HG03066 (cell line): ENCODE measurements at regions not wholly inside any gene's neighbourhood (a gene's known extent, or its start where the extent isn't known, plus 50 kb on each side); places are given as distances from the start of the nearest gene placed in this dataset.

Source experiments
- ATAC-seq: cut with Tn5 transposase; IDR thresholded peaks from one replicate; pipeline ENCODE4 v1.9.1; 2021; ENCODE audit warnings: low read depth; ENCODE audit not compliant: unreplicated experiment

DNA sequence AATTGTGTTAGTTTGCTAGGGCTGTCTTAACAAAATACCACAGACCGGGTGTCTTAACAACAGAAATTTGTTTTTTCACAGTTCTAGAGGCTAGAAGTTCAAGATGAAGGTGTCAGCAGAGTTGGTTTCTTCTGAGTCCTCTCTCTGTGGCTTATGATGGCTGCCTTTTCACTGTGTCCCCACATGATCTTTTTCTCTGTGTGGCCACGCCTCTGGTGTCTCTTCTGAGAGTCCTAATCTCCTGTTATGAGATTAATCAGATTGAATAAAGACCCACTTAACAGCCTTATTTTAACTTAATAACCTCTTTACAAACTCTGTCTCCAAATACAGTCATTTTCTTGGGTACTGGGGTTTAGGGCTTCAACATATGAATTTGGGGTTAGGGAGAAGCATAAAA lies 561.1 kb downstream of the NR2F1-AS1 start:
- no peak for ATAC-seq

DNA sequence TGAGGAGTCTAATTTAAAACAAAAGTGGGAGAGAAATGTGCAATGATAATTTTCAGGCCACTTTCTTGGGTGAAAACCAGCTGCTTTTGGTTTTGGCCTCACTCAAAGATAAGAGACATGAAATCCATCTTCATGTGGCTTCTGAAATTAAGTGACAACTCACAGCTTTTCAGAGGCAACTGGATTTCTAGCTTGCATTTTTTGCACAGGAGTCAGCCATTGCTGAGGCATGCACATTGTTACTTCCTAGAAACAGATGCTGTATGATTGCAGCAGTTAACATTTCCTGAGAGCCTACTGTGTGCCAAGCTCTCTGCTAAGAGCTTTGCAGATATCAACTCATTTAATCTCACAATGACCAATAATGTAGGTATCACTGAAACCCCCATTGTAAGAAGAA lies 562.6 kb downstream of the NR2F1-AS1 start:
- ATAC-seq: no peak

DNA sequence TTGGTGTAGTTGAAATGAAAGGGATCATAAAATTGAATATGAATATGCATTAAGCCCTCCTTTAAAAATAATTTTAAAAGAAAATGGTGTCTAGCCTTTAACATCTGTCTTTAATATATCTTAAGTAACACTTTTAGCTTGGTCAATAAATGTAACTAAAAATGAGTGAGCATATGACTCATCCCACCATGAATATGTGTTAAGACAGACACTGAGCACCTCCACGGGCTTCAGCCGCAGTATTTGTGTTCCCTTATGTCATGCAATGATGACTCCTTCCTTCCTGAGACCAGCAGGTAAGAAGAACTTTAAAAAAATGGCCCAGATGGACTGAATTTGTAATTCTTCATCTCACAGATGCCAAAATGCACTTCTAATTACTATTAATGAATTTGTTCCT lies 563.2 kb downstream of the NR2F1-AS1 start:
- ATAC-seq: no peak

DNA sequence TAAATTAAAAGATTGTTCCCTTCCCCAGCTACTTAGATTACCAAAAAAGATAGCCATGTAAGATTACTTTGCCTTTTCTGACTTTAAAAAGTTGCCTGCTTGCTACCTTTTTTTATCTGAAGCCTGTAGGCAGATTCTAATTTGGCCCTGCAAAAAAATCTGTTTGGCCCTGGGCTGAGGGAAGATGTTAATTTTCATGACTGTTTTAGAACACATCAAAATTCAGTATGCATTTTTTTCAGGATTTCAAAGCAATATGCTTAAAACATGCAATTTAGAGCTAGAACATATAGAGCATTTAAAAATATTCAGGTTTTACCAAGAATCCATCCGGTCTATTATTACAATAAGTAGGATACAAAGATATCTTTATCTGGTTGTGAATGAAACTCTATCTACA lies 563.6 kb downstream of the NR2F1-AS1 start:
- ATAC-seq: no peak

DNA sequence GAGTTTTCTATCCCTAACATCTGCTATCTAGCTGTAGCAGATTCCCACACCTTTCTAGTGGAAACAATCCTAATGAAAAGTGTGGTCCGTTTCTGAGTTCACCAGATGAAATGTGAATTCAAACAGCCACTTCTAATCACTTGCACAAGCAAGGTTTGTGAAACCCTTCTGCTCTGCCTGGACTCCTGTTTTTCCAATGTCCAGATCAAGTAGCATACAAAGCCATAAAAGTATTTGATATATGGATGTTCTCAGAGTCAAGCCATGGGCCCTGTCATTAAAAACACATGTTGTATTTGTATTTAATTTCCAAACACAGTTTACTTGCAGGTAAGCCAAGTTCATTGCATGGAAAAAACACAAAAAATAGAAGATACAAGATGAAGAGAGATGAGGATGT lies 570.4 kb downstream of the NR2F1-AS1 start:
- ATAC-seq: no peak

DNA sequence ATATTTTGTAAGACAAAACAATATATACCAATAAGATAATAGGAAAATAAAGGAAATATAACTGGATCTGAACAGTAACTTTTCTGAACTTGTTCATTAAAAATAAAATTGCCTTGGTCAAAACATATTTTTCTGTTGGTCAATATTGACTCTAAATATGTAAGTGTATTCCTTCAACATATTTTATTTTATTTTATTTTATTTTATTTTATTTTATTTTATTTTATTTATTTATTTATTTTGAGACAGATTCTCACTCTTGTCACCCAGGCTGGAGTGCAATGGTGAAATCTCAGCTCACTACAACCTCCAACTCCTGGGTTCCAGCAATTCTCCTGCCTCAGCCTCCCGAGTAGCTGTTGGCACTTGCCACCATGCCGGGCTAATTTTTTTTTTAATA lies 571.0 kb downstream of the NR2F1-AS1 start:
- no peak for ATAC-seq

DNA sequence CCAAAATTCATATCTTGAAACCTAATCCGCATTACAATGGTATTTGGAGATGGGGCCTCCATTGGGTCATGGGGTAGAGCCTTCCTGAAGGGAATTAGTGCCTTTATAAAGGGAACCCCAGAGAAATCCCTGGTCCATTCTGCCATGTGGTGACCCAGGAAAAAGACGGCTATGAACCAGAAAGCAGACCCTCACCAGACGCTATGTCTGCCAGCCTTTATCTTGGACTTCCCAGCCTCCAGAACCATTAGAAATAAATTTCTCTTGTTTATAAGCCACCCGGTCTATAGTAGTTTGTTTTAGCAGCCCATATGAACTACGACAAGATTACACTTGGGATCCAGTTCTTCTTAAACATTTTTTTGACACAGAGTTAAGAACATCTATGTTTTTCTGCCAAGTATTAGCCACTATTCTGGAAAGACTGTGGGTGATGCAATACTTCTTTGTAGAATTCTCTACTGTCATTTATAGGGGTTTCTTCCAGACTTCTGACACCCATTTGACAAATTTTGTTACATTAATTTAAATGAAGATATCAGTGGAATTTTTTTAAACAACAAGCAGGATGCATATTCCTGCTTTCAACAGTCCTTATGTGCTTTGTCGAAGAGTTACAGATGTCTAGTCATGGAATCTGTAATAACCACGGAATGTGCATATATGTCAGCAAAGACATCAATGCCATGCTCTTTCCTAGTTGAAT lies 572.4 kb downstream of the NR2F1-AS1 start:
- no peak for ATAC-seq

DNA sequence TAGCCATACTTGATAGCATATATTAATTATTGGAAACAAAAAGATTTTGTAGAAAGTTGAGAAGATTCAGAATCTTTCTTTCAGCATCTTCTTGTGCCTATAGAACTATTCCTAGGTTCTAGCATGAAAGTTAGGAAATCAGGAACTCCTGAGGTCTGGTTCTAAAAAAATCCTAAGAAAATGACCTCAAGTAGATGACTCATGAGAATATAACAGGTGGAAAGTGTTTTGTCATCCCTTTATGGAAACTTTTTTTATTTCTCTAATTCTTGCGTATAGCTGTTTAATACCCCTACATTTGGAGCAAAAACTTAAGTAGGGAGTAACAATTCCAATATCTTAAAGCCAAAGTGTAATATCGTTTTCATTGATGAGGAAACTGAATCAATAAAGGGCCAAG lies 574.1 kb downstream of the NR2F1-AS1 start:
- no peak for ATAC-seq

DNA sequence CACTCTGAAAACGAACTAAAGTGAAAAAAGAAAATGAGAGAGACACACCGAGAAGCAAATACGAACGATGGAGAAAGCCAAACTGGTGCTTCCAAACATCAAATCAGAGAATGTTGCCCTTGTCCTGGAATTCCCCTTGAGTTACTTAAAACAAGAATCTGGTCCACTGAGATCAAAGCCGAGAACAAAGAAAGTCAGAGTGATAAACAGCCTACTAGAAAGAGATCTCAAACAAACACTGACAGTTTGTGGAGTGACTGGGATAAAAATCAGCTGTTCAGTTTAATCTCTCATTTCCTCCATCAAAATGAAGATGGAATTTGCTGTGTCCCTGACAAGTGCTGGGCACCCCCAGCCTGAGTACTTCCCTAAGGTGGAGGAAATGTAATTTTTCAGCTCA lies 582.6 kb downstream of the NR2F1-AS1 start:
- ATAC-seq: no peak

DNA sequence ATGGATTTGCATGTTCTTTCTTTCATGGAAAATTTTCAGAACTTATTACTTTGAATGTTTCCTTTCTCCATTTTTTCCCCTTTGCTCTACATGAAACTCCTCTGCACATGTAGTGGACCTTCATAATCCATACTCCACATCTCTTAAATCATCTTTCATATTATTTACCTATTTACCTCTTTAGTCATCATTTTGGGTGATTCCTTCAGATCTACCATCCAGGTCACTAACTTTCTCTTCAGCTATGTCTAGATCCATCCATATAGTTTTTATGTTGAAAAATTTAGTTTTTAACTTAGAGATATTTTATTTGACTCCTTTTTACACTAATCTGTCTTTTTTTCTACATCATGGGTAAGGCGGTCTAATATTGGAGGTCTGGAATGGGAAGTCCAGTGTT lies 586.6 kb downstream of the NR2F1-AS1 start:
- no peak for ATAC-seq

DNA sequence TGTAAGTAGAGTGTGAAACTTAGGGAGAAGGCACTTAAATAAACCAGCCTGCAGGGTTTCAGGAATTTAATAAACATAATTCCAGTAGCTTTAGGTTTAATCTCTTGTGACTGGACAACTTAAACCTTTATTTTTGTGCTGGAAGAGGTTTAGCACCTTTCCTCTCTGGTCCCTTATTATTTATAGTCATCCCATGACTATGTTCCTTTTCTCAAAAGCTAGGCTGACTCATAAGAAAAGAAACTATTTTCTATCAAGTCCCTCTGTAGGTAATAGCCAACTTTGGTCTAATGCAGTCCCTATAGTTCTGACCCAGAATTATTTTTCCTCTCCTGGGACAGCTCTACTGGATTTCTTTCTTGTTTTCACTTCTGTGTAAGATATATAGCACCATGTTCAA lies 588.9 kb downstream of the NR2F1-AS1 start:
- no peak for ATAC-seq

DNA sequence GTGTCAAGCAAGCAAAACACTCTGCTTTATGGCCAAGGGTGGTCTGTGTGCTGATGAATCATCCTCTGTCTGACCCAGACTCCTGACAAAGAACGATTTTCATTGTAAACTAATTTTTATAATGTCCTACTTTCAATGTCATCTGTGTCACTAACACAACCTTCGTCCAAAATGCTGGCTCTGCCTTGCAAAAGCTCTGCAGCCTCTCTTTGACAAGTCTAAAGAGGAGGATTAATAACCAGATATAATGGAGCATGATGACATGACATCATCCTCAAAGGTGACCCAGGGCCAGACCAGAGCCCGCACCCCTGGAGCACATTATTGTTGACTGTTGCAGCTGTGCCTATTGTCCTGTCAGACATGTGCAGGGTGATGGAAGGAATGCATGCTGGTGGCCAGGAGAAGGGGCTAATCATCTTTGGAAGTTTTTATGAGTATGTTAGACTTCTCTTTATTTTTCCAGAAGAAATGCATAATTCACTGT lies 589.4 kb downstream of the NR2F1-AS1 start:
- ATAC-seq: no peak

DNA sequence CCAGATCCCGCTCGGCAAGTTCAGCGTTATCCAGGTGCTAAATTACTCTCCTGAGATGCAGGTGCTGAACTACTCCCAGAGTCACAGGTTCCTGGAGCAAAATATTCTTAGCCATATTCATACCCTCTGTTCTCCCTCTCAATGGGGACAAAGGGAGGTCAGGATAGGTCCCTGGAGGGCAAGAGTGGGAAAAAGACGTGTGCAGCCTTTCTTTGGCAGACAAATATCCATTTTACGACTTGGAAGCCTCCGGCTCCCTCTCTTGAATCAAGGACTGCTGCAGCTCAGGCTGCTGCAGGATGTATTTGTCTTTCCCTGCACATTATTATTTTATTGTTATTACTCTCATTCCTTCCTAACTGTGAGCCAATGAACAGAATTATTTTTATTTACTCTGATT lies 590.2 kb downstream of the NR2F1-AS1 start:
- no peak for ATAC-seq

DNA sequence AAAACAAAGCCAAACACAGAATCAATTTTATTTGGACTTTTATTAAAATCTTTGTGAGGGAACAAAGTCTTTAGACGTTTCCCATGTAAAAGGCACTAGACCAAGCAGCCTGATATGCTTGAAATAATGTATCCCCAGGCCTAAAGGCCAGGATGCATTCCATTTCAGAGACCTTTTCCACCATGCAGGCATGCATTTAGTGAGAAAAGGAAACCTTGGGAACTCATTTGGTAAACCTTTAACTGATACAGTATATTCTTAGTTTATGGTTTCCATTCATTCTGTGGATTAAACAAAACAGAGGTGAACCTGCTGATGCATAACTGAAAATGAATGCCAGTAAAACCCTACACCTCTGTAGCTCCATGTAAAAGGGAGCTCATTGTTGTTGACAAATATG lies 600.0 kb downstream of the NR2F1-AS1 start:
- ATAC-seq: no peak

DNA sequence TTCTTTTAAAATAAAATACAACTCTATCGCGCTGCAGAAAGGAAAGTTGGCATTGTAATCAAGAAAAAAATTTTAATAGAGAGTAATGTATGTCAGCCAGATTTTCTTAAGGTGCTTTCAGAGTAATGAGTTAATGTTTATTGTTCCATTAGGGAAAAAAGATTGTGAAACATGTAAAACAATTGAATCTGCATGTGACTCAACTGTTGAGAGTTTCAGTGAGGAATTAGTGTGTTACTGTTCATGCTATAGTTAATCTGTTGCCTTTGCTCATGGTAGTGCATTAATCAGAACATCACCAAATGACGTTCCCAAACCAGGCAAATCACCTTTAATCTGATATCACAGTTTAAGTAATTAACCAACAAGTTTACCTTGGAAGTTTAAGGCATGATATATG lies 600.5 kb downstream of the NR2F1-AS1 start:
- ATAC-seq: no peak

DNA sequence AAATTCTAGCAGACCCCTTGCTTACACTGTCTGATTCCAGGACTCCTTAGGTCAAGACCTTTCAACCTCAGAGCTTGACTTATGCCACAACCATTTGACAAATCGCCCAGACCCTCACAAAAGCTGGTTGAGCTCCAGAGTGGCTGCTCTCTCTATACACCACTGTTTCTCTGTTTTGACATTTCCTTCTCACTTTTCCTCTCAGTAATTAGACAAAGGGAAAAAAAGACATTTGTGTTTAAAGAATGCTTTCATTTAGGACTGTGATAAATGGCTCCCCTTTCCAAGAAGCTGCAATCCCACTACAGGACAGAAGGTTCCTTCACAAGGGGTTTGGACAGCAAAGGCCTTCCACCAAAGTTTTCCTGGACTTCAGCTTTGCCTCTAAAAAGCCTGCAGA lies 601.3 kb downstream of the NR2F1-AS1 start:
- no peak for ATAC-seq

DNA sequence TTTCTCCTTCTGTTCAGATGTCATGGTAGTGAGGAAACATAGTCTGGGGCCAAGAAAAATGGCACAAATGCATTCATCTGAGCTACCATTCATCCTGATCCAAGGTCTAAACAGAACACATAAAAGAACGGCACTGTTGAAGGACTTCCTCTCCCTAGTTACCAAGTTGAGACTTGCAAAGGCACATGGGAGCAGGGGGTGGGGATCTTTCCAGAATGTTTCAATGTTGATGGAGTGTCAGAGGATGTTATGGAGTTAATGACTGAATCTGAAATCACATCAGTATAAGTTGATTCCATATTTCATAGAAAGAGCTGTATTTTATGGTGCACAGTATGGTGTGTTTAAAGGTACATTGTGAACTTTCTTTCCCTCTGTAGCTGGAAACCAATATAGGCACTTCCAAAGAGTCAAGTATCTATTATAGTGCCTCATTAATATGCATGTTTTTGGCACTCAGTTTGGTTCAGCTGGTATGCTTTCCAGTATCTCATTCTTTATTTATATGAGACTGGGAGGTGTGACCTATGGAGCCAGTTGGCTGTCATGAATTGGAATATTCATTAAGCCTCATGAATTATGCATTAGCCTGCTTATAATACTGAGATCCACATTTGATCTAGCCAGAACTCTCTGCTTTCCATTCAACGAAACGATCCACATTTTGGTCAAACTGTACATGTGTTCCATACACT lies 603.0 kb downstream of the NR2F1-AS1 start:
- ATAC-seq: no peak

DNA sequence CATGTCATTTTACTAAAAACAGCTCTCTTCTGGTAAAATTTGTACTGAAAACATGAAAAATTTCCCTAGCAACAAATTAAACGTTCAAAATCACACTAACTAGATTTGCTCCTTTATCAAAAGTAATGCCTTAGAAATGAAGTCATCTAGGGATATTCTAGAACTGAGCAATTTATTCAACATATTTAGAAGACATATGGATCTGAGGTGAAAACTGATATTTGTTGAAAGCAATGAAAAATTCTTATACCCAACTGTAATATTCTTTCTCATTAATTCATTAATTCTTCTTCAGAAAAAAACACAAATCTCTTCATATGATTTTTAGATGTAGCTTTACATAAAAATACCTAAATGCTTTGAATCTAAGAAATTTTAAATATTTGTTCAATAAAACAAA lies 604.9 kb downstream of the NR2F1-AS1 start:
- ATAC-seq: no peak

DNA sequence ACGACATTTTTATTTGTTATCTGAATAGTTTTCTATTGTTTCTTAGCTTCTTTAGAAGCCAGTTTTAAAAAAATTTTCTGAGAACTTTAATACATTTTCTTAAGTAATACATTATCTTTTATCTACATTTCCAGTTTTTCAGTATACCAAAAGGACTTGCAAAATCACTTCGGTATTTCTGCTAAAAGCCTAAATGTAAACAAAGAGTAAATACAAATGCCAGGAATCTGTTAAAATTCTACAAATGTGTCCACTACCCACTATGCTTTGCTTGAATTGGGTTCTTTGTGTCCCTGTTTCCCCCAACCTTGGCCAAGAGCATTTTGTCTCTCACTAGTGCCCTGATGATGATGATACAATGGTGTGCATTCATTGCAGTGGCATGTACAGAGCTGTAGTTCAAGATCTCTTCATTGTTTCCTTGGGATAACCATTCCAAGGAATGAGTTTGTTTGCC lies 611.2 kb downstream of the NR2F1-AS1 start:
- no peak for ATAC-seq

DNA sequence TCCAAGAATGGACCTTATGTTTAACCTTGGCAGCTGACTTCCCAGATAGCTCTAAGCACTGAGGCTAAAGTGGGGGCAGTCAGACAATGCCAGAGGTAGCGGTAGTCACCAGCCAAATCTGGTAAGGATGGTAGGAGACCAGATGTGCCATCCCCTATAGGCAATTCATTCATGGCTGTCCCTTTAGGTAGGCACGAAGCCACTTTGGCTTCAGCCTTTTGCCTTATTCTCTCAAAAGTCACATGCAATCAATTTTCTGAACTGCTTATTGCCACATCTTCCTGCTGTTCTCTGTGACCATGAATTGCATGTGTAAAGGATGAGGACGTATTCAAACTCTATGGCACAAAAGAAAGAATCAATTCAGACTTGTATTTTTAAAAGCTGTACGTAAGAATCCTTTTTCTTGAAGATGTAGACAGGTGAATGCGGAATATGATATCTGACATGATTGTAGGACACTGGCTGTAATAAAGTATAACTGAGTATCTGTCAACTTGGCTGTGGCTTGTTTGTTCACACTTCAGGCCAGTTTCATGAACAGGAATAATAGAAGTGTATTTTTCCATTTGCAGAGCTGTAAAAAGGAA lies 611.7 kb downstream of the NR2F1-AS1 start:
- ATAC-seq: no peak

DNA sequence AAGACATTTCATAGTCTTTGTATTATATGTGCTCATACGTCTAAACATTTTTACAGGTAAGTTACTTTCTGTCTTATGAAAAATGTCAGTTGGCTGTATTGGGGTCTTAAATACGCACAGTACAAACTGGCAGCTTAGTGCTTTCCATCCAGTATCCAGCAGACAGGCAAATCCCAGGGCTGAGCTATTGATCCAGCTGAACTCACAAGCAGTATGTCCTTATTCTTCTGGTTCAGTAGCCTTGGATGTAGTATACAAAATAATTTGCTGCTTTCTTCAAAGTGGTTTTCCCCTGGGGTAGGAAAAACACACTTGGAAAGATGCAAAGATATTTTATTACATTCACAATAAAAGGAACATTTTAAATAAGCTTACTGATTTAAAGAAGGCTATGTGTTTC lies 617.2 kb downstream of the NR2F1-AS1 start:
- no peak for ATAC-seq

DNA sequence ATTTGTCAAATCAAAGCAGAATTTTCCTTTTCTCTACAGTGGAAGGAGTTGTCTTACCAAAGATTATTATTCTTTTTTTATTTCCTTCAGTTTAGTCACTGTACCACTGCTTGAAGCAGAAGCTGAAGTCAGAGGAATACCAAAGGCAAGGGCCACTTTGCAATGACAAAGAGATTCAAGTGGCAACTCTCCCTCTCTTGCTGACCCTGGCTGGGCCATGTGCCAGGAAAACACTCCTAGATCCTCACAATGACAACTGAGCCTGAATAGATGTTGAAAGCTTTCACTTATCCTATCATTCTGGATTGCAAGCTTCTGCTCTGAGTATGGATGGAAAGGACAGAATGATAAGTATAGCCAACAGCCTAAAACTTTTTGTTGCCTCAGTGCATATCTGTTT lies 618.3 kb downstream of the NR2F1-AS1 start:
- no peak for ATAC-seq
